ENCODE measurements at regions not wholly inside any gene's neighbourhood (a gene's known extent, or its start where the extent isn't known, plus 50 kb on each side); places are given as distances from the start of the nearest gene placed in this dataset.

DNA sequence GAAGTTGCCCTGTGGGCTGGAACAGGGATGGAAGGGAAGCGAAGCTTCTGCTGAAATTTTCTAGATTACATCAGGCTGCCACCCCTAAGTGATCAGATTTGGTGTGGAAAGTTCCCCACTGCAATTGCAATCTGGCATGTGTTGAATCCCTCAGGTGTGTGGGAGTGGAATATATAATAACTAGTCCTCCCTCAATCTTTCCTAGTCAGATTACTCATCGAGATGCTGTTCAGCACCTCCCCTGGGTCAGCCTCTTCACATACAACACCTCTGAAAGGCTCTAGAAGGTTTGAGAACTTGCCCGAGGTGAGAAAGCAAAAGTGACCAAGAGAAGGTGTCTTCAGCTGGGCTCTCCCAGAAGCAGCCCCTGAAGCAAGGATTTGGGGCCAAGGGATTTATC lies 336.8 kb downstream of the BCOR start:
- TF ChIP-seq, protein P1, sequence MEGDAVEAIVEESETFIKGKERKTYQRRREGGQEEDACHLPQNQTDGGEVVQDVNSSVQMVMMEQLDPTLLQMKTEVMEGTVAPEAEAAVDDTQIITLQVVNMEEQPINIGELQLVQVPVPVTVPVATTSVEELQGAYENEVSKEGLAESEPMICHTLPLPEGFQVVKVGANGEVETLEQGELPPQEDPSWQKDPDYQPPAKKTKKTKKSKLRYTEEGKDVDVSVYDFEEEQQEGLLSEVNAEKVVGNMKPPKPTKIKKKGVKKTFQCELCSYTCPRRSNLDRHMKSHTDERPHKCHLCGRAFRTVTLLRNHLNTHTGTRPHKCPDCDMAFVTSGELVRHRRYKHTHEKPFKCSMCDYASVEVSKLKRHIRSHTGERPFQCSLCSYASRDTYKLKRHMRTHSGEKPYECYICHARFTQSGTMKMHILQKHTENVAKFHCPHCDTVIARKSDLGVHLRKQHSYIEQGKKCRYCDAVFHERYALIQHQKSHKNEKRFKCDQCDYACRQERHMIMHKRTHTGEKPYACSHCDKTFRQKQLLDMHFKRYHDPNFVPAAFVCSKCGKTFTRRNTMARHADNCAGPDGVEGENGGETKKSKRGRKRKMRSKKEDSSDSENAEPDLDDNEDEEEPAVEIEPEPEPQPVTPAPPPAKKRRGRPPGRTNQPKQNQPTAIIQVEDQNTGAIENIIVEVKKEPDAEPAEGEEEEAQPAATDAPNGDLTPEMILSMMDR (IDR thresholded peaks at IDR 0.05; ENCODE audit: poor library complexity, severe bottlenecking) = no peak
- TF ChIP-seq TAF1 (IDR thresholded peaks at IDR 0.05; ENCODE audit: low read depth) = no peak
- TF ChIP-seq POLR2AphosphoS5 (IDR thresholded peaks at IDR 0.05) = no peak
- TF ChIP-seq EZH2 (IDR thresholded peaks at IDR 0.05; ENCODE audit: borderline replicate concordance, insufficient read depth, low read length, poor library complexity, severe bottlenecking) = no peak
- TF ChIP-seq EP300 (conservative IDR thresholded peaks at IDR 0.05; ENCODE audit: poor library complexity, severe bottlenecking) = no peak
